ENCODE measurements at regions not wholly inside any gene's neighbourhood (a gene's known extent, or its start where the extent isn't known, plus 50 kb on each side); places are given as distances from the start of the nearest gene placed in this dataset.

DNA sequence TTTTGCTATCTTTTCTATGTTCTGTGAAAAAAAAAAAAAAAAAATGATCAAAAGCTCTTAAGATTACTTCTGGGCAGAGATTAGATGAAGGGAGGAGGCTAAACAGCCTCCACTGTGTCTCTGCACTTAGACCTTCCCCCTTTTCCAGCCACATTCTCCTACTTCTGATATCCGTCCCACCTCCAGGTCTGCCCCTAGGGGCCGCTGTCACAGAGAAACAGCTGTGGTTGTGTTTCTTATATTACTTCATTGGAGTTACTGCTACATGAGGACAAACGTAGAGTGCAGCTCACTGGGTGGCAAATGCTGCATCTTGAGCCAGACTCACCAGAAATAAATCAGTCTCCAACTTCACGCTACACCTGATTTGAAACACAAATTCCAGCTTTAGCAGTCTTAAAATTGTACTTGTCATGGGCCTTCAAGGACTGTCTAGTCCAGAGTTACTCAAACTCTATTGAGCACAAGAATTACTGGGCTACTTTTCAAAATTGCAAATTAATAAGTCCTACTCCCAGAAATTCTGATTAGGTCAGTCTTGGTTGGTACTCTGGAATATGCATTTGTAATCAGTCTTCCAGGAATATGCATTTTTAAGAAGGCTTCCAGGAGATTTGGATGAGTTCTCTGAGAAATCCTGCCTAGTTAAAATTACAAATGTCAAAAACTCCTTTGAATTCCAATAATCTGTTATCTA lies 125.2 kb upstream of the PTBP2 start:
- H3K4me1 ChIP-seq (replicated peaks in 1 of 2; ENCODE audit: control insufficient read depth in 2 of 2, insufficient read depth in 2 of 2, low read length in 2 of 2) = no peaks in the 10 kb centered on the region
- H3K27me3 ChIP-seq (ENCODE audit: control insufficient read depth in 2 of 2, insufficient read depth in 2 of 2, low read length in 2 of 2) = no peaks in the 10 kb centered on the region
- no peaks in the 10 kb centered on the region for H4K20me1 ChIP-seq (replicated peaks; ENCODE audit: control insufficient read depth, insufficient read depth, low read length)
- intact Hi-C loops (cut with micrococcal nuclease) (no loop called here), in situ Hi-C loops (cut with MboI) (no loop called here)
- DNase-seq (ENCODE audit: extremely low read depth in 1 of 4, low spot score in 3 of 4) (peak; percentile 21 to 34 (median 28)), ATAC-seq (peak; percentile 73), FAIRE-seq (no peak)
- H3K27ac ChIP-seq (ENCODE audit: extremely low read depth, low read depth, low read length) = no peak overlapping the region
- CTCF ChIA-PET (ENCODE audit: low intra/inter-chr PET ratio) = no interaction called here
- no TSS peak for BruUV-seq (replicated peaks)
- H3K9me1 ChIP-seq (ENCODE audit: control insufficient read depth, insufficient read depth, low read length) = no peaks in the 10 kb centered on the region
- no peak for TF ChIP-seq HNRNPH1 (optimal IDR thresholded peaks at IDR 0.05; ENCODE audit: low read depth, low read length)
- TF ChIP-seq CTCF (IDR thresholded peaks at IDR 0.05 in 2 of 3, conservative IDR thresholded peaks at IDR 0.05 in 1 of 3; ENCODE audit: insufficient read depth in 2 of 3, low read depth in 1 of 3, low read length in 3 of 3) = peak; percentile 13 to 43 (median 17); a peak in 4 of 6 replicates
- no peak overlapping the region for H3K4me3 ChIP-seq
- H3K79me2 ChIP-seq (ENCODE audit: control insufficient read depth, insufficient read depth, low read length) = no peaks in the 10 kb centered on the region
- 0% methylated on average over 4 of the region's 4 CpGs for WGBS (ENCODE audit: insufficient coverage, low coverage, missing lambda C conversion rate)
- no peak overlapping the region for H3K9ac ChIP-seq (ENCODE audit: insufficient read depth in 1 of 2, low read depth in 2 of 2, low read length in 2 of 2)
- no peaks in the 10 kb centered on the region for H3K36me3 ChIP-seq (ENCODE audit: control insufficient read depth, insufficient read depth, low read length)
- no peaks in the 10 kb centered on the region for H3K9me3 ChIP-seq (replicated peaks; ENCODE audit: control insufficient read depth, insufficient read depth, low read depth, low read length)
- H2AFZ ChIP-seq (ENCODE audit: low read depth, low read length) = no peak overlapping the region
- POLR2A ChIA-PET = interaction anchor here (1.7 kb wide), 1 partner anchor 10 kb away, joined by 3 read pairs; no protein-coding TSS in a partner anchor
- no peak overlapping the region for H3K4me2 ChIP-seq (ENCODE audit: insufficient read depth, low read length)

GRCh38 chr1:96597218-96597617 lies 124.4 kb upstream of the PTBP2 start:
- no peak overlapping the region for H2AFZ ChIP-seq (ENCODE audit: low read depth, low read length)
- H4K20me1 ChIP-seq (replicated peaks; ENCODE audit: control insufficient read depth, insufficient read depth, low read length) = no peaks in the 10 kb centered on the region
- H3K27ac ChIP-seq (ENCODE audit: extremely low read depth, low read depth, low read length) = no peak overlapping the region
- POLR2A ChIA-PET = no interaction called here
- no peak overlapping the region for H3K9ac ChIP-seq (ENCODE audit: insufficient read depth in 1 of 2, low read depth in 2 of 2, low read length in 2 of 2)
- H3K4me3 ChIP-seq = no peak overlapping the region
- DNase-seq (ENCODE audit: extremely low read depth in 1 of 4, low spot score in 3 of 4) (no peak), ATAC-seq (no peak), FAIRE-seq (no peak)
- no peaks in the 10 kb centered on the region for H3K9me1 ChIP-seq (ENCODE audit: control insufficient read depth, insufficient read depth, low read length)
- 0% methylated on average over 1 of the region's 1 CpG for WGBS (ENCODE audit: insufficient coverage, low coverage, missing lambda C conversion rate)
- no peaks in the 10 kb centered on the region for H3K9me3 ChIP-seq (replicated peaks; ENCODE audit: control insufficient read depth, insufficient read depth, low read depth, low read length)
- H3K79me2 ChIP-seq (ENCODE audit: control insufficient read depth, insufficient read depth, low read length) = no peaks in the 10 kb centered on the region
- BruUV-seq (replicated peaks) = no TSS peak
- no peak overlapping the region for H3K4me2 ChIP-seq (ENCODE audit: insufficient read depth, low read length)
- no peaks in the 10 kb centered on the region for H3K36me3 ChIP-seq (ENCODE audit: control insufficient read depth, insufficient read depth, low read length)
- TF ChIP-seq CHD2 (IDR thresholded peaks at IDR 0.05; ENCODE audit: low read depth, low read length) (no peak), ZNF311 (CRISPR knock-in tag; IDR thresholded peaks at IDR 0.05) (no peak), DNMT1 (IDR thresholded peaks at IDR 0.05) (no peak)
- intact Hi-C loops (cut with micrococcal nuclease) = no loop called here
- H3K27me3 ChIP-seq (ENCODE audit: control insufficient read depth in 2 of 2, insufficient read depth in 2 of 2, low read length in 2 of 2) = no peaks in the 10 kb centered on the region
- CTCF ChIA-PET (ENCODE audit: low intra/inter-chr PET ratio) = no interaction called here
- in situ Hi-C loops (cut with MboI) = no loop called here
- H3K4me1 ChIP-seq (replicated peaks in 1 of 2; ENCODE audit: control insufficient read depth in 2 of 2, insufficient read depth in 2 of 2, low read length in 2 of 2) = no peaks in the 10 kb centered on the region
